Panc1 (cell line): ENCODE measurements at regions not wholly inside any gene's neighbourhood (a gene's known extent, or its start where the extent isn't known, plus 50 kb on each side); places are given as distances from the start of the nearest gene placed in this dataset.

Experiments used
- ATAC-seq: fragments of 200-7000 bp; cut with Tn5 transposase; 2 replicates; pipeline ENCODE4 v1.9.1; 2020; ENCODE audit warnings: mild to moderate bottlenecking, moderate library complexity
- BruUV-seq: library from RNA; stranded (reverse); fragments of 400-500 nt; replicated peaks from 2 replicates; lab custom pipeline; 2021; lab: Mats Ljungman, UMichigan
- CTCF ChIA-PET: fragments of 300-600 bp; sonication (Branson Sonifier 250); formaldehyde crosslinking; loops from one replicate; lab custom pipeline; 2022; ENCODE audit warnings: antibody characterized with exemption; lab: Charles Lee
- POLR2A ChIA-PET: fragments of 300-600 bp; sonication (Branson Sonifier 250); formaldehyde crosslinking; loops from one replicate; lab custom pipeline; 2022; ENCODE audit warnings: antibody characterized with exemption; lab: Charles Lee
- DNase-seq: peaks from one replicate; pipeline ENCODE4 v3.0.0-alpha.2; 2010; ENCODE audit warnings: low read depth, low spot score
- H3K27ac ChIP-seq: 2 replicates; pipeline ENCODE4 v1.5.1; 2011; ENCODE audit warnings: mild to moderate bottlenecking, low read length, inconsistent platforms
- H3K27me3 ChIP-seq: fragments of 200-500 bp; sonication (Bioruptor generic); 2 replicates; pipeline ENCODE4 v1.6.0; 2014; ENCODE audit warnings: low read length, inconsistent platforms; ENCODE audit not compliant: control insufficient read depth, insufficient read depth
- H3K36me3 ChIP-seq: fragments of 200-500 bp; sonication (Bioruptor generic); 2 replicates; pipeline ENCODE4 v1.5.1; 2014; ENCODE audit warnings: inconsistent platforms, mild to moderate bottlenecking, low read length, moderate library complexity; ENCODE audit not compliant: control insufficient read depth, insufficient read depth
- H3K4me1 ChIP-seq: 2 replicates; pipeline ENCODE4 v1.5.1; 2011; ENCODE audit warnings: inconsistent platforms, mild to moderate bottlenecking, low read length, moderate library complexity; ENCODE audit not compliant: control insufficient read depth, insufficient read depth
- H3K4me3 ChIP-seq, 2 experiments: 2 replicates each; pipeline ENCODE4 v1.5.1; 2011 to 2012; ENCODE audit warnings: low read depth in 2 of 2, low read length in 2 of 2, mild to moderate bottlenecking in 2 of 2, inconsistent platforms in 1 of 2, moderate library complexity in 1 of 2
- H3K9me3 ChIP-seq: fragments of 200-500 bp; sonication (Bioruptor generic); 2 replicates; pipeline ENCODE4 v1.5.1; 2014; ENCODE audit warnings: low read depth, mild to moderate bottlenecking, inconsistent platforms, low read length, moderate library complexity; ENCODE audit not compliant: control insufficient read depth, insufficient read depth
- CTCF ChIP-seq: fragments of 450-650 bp; IDR thresholded peaks from 2 replicates; pipeline ENCODE4 v1.5.1; 2017; ENCODE audit warnings: mild to moderate bottlenecking
- POLR2AphosphoS5 ChIP-seq: IDR thresholded peaks from 2 replicates; pipeline ENCODE4 v1.6.1; 2012; ENCODE audit warnings: mild to moderate bottlenecking, low read depth, low read length, moderate library complexity
- REST ChIP-seq, 2 experiments: IDR thresholded peaks; 2 replicates each; pipeline ENCODE4 v1.6.1; 2011 to 2012; ENCODE audit warnings: low read depth in 2 of 2, control low read depth in 1 of 2, low read length in 1 of 2, mild to moderate bottlenecking in 1 of 2, moderate library complexity in 1 of 2; ENCODE audit not compliant: insufficient read depth in 1 of 2
- SIN3A ChIP-seq: IDR thresholded peaks from 2 replicates; pipeline ENCODE4 v1.6.1; 2012; ENCODE audit warnings: low read depth, mild to moderate bottlenecking, low read length, moderate library complexity, borderline replicate concordance; ENCODE audit not compliant: insufficient read depth
- TCF7L2 ChIP-seq: IDR thresholded peaks from 2 replicates; pipeline ENCODE4 v1.6.1; 2011; ENCODE audit warnings: mild to moderate bottlenecking, low read depth, low read length, inconsistent platforms
- in situ Hi-C: cut with HindIII; loops from 2 replicates; pipeline ENCODE4 v1.10.0; 2016; ENCODE audit warnings: low sequenced_read_pairs, low pct_unique_long_range_greater_than_20kb
- intact Hi-C: fragments of 100-400 bp; cut with micrococcal nuclease; formaldehyde crosslinking; loops from one replicate; pipeline ENCODE4 v1.10.0; 2022; ENCODE audit not compliant: unreplicated experiment

- BruUV-seq = no TSS peak
- Histone ChIP-seq H3K27me3 (no peaks in the 10 kb centered on the region), H3K36me3 (no peaks in the 10 kb centered on the region), H3K27ac (no peak overlapping the region), H3K4me1 (no peaks in the 10 kb centered on the region), H3K4me3 (no peak overlapping the region), H3K9me3 (no peaks in the 10 kb centered on the region)
- DNase-seq (no peak), ATAC-seq (no peak)
- intact Hi-C loops = no loop called here
- in situ Hi-C loops = no loop called here
- TF ChIP-seq REST (IDR thresholded peaks at IDR 0.05; ENCODE audit: insufficient read depth in 1 of 2, low read depth in 2 of 2, low read length in 1 of 2) = no peak
- TF ChIP-seq CTCF = no peak
- TF ChIP-seq TCF7L2 = no peak
- TF ChIP-seq POLR2AphosphoS5 = no peak
- TF ChIP-seq SIN3A = no peak
- POLR2A ChIA-PET = no interaction called here
- CTCF ChIA-PET = no interaction called here
Measured at GRCh38 chr1:218874313-218874712, 299.4 kb upstream of the LYPLAL1 start.

GRCh38 chr1:218874801-218875400 lies 298.8 kb upstream of the LYPLAL1 start:
- DNase-seq = no peak
- no peak for TF ChIP-seq REST (IDR thresholded peaks at IDR 0.05; ENCODE audit: insufficient read depth in 1 of 2, low read depth in 2 of 2, low read length in 1 of 2)
- no peak for TF ChIP-seq TCF7L2
- TF ChIP-seq SIN3A = no peak
- no peak for TF ChIP-seq POLR2AphosphoS5
- no peak for TF ChIP-seq CTCF
- no peak overlapping the region for H3K27ac ChIP-seq

More at GRCh38 chr1:218874801-218875400, 298.8 kb upstream of the LYPLAL1 start:
- intact Hi-C loops (no loop called here), in situ Hi-C loops (no loop called here)
- 0 out of 2 replicates have a peak, but pooled peaks have one; percentile 38 for ATAC-seq
- Histone ChIP-seq H3K4me1 (no peaks in the 10 kb centered on the region), H3K36me3 (no peaks in the 10 kb centered on the region), H3K4me3 (no peak overlapping the region), H3K9me3 (no peaks in the 10 kb centered on the region), H3K27me3 (no peaks in the 10 kb centered on the region)
- POLR2A ChIA-PET = no interaction called here
- CTCF ChIA-PET = no interaction called here
- BruUV-seq = no TSS peak
